Inferior parietal cortex (tissue), 1 donor: ENCODE measurements at regions not wholly inside any gene's neighbourhood (a gene's known extent, or its start where the extent isn't known, plus 50 kb on each side); places are given as distances from the start of the nearest gene placed in this dataset.

Experiments used
- DNase-seq: peaks from one replicate; pipeline ENCODE4 v3.0.0-alpha.2; 2016; ENCODE audit errors: extremely low spot score

DNA sequence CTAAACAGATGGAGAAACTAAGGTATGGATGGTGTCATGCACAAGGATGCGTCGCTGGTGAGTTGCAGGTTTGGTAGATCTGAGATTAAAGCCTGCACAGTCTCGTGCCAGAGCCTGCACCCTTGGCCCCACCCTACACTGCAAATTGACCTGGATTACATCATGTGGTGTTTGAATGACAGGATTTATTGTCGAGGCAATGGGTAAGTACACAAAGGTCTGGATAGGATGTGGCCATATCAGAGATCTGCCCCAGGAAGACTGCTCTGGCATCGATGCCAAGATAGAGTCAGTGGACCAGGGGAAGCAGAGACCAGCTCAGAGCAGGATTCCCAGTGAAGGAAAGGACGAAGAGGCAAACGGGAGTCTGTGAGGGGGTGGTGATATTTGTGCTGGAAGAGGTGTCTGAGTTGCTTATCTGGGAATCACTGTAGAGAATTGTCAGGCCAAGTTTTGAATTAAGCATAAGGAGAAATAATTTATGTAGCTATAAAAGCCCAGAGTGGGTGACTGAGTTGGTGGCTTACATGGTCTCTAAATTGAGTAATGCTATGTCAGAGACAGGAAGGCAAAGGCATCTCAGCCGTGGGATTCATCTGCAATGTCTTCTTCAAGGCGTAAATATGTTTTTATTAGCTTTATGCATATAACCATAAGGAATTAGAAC, 499.6 kb upstream of the B3GAT1 start:
- no peak for DNase-seq

DNA sequence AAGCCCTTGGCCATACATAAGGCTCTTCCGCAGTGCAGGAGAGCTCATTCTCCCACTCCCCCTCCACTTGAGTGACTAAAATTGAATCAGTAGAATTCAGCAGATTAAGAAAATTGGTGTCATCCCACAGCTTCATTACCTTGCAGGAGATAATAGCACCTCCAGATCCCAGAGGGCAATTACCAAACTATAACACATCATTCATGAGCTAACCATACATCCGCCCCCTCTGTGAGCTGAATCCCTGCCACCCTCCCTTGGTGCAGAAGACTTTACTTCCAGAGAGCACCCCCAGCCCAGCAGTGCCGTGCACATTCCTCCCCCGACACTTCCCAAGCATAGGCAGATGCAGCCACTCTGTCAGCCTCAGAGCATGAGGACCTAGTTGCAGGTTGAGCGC, 496.5 kb upstream of the B3GAT1 start:
- DNase-seq: no peak

DNA sequence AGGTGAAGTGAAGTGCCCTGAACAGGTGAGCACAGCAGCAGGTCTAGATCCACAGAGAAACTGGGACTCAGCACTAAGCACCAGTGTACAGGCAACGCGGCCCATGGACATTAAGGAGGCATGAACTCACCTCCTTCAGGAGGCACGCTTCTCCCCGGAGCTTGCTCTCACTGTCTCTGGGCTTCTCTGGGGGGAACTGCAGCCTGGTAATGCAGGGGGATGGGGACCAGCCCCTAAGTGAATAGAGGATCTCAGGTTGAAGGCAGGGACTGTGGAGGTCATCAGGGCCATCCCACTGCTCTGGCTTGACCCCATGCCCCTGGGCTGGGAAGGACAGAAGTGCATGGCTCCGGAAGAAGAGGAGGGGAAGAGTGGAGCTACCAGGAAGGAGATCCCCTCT, 495.6 kb upstream of the B3GAT1 start:
- no peak for DNase-seq

DNA sequence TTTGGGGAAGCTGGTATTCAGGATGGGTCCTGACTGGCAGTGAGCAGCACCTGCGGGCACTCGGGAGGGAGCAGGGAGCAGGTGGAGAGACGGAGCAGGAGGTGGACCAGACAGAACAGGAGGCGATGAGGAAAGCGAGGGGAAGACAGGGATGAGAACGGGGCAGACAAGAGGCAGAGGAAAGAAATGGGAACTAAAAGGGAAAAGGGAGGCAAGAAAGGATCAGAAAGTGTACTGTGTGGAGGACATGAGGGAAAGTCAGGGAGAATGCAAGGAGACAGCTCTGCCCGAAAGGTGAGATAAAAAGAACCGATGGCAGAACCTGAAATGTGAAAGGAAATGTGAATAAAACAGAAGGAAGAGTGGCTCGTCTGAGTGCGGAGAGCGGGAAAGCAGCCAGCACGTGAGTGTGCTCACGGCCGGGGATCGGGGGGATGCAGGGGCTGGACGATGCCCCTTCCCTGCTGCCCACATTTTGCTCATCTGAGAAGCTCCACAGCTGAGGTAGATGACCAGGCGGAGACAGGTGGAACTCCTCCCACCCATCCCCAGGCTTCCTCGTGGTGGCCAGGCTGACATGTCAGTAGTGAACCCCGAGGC, 494.4 kb upstream of the B3GAT1 start:
- DNase-seq: no peak

DNA sequence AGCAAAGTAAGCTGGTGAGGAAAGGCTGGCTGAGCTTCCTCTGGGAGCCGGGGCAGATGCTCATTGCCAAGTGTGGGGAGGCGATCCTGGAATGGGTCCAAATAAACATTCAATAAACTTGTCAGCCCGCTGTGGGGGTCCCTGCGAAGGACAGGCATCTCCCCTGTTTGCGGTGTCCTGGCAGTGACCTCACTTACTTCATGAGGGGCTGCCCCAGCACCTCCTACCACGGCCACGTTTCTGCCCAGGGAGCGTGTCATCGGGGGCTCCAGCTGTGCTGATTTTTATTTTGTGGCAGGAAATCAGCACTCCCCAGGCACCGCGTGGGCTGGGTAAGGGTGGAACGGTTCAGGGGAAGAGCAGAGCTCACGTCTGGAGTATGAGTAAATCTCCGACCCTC, 493.9 kb upstream of the B3GAT1 start:
- DNase-seq: no peak

DNA sequence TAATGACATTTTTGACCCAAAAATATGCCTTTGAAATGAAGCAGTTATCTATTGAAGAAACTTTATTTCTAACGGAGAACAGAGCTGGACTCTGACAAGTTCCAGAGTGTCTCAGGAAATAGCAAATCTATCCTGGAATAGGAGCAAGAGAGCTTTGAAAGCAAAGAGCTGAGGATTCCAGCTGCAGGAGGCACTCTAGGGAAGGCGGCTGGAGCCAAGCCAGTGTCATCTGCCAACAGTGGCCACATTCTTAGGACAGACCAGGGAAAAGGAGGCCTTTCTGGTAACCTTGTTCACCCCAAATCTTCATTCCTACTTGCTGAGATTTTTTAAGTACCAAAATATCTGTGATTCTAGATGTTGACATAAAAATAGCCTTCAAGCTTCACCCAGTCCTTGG, 493.5 kb upstream of the B3GAT1 start:
- DNase-seq: no peak

DNA sequence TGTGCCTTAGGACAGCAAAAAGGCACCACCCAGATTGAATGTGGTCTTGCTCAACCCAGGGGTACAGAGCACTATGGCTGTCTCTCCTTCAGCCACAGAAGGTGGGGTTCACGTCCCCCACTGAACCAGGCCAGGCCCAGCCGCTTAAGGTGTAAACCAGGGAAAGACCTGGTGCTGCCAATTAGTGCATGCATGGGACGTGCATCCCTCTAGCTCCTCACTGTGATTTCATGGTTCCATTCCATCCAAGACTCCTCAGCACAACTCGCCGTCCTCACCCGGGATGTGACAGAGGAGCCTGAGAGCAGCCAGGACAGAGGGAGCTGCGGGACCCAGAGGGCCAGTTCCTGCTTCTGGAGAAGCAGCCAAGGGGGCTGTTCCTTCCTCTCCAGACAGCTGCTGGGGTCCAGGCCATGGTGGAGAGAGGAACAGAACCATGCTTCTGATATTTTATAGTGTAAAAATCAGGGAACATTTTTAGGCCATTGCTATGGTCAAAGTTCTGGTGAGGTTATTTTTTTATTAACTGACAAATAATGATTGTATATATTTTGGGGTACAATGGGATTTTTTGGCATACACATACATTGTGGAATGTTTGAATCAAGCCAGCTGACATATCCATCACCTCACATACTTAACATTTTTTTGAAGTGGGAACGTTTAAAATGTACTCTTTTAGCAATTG, 492.2 kb upstream of the B3GAT1 start:
- DNase-seq: no peak

DNA sequence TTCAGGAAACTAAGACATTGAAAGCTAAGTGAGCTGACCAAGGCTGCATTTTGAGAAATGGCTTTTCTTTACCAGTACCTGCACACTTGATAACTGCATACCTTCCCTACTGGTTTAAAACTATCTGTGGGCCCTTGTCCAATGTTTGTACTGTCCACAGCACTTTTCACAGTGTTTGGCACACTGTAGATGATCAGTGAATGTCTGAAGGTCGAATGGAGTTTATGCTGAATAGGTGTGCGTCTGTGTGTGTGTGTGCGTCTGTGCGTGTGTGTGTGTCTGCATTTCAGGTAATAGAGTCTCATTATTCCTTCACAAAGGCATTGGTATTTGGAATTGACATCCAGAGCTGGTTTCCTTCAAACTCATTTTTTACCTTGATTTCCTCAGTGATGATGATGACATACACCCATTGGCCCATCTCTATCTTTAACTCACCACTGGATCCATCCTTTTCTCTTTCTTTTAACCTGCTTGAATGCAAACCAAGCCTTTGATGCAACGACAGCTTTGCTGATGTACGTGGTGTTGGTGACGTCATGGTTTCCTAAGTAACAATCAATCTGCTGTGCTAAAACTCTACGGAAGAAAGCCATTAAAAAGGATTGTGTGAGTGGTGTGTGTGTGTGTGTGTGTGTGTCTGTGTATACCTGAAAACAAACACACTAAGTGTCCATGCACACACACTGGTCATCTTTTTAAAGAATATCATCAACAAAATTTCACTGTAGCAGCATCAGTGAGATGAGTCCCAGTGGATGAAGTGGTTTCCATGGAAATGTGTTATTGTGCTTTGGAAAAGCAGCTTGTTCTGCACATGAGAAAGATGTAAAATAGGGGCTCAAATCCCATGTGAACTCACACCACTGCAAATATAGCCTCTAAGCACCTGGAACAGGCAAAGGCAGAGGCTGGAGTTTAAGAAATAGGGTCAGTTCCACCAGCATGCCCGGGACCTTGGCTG, 490.2 kb upstream of the B3GAT1 start:
- no peak for DNase-seq

DNA sequence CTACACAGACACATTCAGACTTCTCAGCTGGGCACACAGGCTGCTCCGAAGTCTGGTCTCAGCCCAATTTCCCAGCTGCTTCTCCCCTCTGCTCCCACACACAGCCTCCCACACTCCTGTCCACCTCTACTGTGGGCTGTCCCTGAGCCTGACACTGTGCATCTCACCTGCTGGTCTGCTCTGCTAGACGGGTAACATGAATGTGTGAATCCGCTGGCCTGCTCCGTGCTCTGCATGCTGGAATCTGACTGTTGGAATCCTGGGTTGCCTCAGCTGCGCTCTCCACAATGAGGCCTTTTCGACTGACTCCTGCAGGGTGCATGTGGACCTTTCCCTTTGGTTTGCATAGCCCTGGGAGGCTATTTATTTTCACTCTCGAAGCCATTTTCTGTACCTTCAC, 489.5 kb upstream of the B3GAT1 start:
- DNase-seq: no peak

DNA sequence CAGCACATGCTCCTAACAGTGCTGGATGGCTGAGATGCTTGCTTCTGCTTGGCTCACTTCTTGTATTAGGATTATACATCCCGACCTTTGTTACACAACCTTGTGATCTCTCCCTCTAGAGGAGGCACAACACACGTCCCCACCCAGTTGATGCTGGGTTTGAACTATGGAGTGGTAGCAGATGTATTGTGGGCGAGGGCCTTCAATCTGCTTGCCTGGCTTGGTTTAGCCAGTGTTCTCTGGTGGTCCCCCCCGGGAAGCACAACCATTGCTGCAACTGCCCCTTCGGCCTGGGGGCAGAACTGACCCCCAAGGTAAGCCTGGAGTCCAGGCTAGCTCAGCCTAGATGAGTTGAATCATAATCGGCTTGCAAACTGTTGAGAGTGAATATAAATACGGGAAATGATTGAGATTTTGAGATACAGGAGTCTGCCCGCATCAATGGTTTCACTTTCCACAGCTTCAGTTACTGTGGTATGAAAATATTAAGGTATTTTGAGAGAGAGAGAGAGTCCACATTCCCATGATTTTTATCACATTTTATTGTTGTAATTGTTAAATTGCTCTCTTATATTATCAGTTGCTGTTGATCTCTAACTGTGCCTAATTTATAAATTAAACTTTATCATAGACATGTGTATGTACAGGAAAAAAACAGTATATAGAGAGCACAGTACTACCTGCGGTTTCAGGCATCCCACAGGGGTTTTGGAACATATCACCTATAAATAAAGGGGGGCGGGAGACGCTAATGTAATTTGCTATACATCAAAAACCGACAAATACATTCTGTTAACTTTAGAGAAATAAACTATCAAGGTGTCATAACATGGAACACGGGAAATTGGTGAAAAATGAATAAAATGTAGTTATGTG, 482.0 kb upstream of the B3GAT1 start:
- no peak for DNase-seq

DNA sequence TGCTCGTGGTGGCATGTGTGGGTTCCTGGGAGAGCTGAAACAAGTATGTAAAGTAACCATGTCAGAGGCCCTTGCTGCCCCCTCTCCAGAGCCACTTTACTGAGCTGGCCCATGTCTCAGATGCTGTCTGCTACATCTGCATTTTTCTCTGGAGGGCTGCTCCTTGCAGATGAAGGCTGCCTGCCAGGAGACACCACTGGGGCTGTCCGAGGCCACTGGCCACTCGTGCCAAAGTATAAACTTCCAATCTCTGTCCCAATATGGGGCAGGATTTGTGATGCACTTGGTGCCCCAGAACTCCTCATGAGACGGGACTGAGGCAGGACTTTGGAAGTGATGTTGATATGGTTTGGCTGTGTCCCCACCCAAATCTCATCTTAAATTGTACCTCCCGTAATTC, 478.4 kb upstream of the B3GAT1 start:
- no peak for DNase-seq

DNA sequence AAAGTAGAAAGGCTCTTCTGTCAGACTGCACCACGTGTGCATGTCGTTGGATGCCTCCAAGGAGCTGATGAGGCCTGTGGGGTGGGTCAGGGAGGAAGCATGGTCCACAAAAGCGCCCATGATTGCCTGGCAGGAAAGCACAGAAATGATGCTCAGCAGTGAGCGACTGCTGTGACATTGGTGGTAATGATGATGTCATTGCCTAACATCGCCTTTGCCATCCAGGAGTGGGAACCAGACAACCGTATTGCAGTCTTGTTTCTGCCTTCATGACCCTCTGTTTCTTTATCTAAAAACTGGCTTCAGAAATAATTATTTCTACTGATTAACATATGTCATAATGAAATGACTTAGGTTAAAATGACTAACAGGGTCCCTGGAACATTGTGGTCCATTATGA, 477.8 kb upstream of the B3GAT1 start:
- no peak for DNase-seq

DNA sequence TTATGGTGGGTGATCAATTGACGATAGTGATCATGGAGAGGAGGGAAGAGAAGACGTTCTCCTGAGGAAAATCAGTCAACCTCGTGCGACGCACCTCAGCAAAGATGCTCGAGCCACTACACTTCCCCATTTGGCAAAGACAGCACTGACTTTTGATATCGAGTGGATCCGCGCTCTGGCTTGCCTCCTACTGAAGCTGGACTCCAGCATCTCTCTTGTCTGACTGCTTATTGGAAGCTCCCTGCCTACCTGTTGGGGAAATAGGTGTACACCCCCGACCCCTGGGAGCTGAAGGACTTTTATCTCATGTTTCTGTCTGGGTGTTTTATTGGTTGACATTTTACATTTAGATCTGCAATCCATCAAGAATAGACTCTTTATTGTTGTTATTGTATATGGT, 476.8 kb upstream of the B3GAT1 start:
- DNase-seq: no peak

DNA sequence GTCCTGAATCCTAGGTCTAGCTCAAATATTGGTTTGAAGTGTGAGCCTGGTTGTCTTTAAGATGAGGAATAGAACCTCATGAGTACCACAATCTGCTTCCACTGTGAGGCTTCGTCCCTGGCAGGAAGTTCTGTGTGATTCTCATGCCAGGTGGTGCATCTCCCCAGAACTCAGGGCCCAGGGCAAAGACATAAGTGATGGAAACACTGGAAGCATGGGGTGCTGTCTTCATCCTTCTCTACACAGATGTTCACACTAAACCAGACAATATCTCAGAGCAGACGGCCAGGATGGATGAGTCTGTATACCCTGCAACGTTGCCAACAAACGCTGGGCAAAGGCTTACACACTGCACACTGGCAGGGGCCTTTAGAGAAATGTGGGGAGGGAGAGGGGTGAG, 475.9 kb upstream of the B3GAT1 start:
- DNase-seq: no peak

DNA sequence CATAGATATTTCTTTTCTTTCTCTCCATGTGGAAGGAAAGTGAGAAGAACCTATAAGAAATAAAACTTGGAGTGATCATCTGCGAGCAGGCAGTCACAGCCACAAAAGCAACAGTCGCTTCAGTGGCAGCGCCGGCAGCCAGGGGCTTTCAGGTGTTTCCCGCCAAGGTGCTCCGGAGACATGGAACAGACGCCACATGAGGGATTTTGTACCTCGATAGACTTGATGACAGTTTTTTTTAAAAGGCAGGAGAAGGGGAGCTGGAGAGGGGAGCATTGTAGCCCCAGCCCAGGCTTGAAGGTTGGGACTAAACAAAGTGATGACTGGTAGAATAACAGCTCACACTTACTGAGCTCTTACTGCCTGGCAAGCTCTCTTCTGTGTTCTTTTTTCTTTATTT, 471.4 kb upstream of the B3GAT1 start:
- no peak for DNase-seq

DNA sequence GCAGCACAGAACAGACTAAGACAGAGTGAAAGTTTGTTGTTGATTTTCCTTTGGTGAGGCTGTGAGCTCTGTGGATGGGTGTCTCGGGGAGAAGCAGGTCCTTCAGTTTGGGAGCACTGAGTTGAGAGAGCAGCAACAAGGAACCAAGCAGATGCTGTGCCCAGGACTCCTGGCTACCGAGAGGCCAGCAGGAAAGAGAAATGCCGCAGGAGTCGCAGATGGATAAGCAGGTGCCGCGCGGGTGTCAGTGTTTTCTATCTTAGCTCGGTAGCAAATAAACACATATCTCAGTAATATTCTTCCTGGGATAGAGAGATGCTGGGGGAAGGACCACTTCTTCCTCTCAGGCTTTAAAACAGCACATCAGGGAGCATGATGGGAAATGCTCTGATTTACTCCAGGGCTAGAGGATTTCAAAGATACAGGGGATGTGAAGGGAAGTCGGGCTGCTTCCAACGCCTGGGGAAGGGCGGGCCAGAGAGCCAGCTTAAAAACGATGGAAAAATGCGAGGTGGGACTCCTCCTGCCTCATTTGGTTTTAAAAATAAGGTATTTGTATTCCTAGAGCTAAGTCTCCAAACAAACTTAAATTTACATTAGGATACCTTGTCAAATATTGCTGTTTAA, 470.7 kb upstream of the B3GAT1 start:
- DNase-seq: no peak

DNA sequence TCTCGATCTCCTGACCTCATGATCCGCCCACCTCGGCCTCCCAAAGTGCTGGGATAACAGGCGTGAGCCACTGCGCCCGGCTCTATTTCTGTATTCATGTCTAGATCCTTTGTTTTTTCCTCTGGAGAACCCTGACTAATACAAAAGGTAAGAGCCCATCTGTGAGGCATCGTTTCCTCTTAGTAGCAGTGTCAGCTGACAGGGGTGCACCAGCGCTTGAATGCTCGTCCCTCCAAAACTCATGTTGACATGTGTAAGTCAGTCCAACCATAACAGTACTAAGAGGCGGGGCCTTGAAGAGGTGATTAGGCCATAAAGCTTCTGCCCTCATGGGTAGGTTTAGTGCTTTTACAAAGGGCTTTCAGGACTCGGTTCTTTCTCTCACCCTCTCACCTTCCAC, 470.1 kb upstream of the B3GAT1 start:
- no peak for DNase-seq

DNA sequence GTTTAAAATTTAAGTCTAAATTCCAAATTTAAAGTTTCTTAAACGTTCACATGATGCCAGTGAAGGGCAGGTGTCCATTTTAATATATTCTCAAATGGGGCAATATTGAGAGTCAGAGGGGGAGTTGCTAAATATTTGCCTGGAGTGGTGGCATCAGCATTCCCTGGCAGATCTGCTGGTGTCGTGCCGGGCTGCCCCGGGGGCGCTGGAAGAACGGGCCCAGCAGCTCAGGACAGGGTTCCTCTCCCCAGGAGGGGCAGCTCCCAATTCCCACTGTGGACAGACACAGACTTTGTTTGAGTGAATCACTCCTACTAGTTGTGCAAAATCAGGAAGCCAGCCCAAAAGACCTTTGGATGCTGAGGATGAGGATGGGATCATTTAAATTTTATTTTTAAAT, 468.7 kb upstream of the B3GAT1 start:
- no peak for DNase-seq

DNA sequence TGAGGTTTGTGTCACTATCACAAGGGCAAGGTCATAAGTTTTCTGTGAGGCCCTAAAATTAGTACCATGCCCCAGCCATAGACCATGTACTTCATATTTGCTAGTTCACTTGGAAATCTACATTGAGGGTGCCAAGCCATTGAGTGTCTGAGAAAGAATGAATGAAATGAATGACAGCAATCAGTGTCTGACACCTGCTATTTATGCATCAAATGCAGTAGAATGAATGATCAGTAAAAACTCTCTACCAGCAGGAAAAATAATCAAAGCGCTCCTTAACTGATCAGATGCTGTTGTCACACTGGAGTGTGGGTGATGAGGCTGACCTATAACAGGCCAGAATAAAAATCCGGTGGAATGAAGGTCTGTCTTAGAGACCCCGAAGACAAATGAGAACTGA, 467.9 kb upstream of the B3GAT1 start:
- DNase-seq: no peak

DNA sequence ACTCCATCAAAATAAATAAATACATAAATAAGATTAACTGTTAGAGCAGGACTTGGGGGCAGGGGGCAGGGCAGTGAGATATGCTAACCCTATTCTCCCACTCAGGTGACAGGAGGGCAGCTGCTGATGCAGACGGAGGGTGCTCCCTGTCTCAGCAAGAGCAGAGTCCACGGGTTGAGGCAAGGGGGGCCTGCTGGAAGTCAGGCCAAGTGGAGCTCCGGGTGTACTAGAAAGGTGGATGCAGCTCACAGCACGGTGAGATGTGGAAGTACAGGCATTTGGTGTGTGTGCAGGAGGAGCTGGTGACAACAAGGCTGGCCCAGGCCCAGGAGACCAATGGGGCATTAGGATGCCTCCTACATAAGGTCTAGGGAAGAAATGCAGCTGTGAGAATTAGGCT, 467.3 kb upstream of the B3GAT1 start:
- no peak for DNase-seq

DNA sequence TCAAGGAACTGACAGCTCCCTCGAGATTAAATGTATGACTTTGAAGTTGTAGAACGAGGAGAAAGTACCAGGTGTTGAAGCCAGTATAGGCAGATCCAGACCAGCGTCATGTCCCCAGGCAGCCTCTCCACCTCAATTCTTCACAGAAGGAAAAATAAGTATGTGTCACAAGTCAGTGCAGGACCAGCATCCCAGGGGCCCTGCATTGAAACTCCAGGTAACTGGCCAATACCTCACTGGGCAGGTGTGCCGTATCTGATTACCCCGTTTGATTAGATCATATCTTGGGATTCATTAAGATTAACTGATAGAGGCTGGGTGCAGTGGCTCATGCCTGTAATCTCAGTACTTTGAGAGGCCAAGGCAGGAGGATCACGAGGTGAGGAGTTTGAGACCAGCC, 466.7 kb upstream of the B3GAT1 start:
- no peak for DNase-seq
